Activated T-cell treated with anti-CD3 and anti-CD28 coated beads for 48 hours (primary cell): ENCODE measurements at regions not wholly inside any gene's neighbourhood (a gene's known extent, or its start where the extent isn't known, plus 50 kb on each side); places are given as distances from the start of the nearest gene placed in this dataset.

ENCODE experiments used
- DNase-seq: peaks from one replicate; pipeline ENCODE4 v3.0.0-alpha.2; 2020; ENCODE audit warnings: low read depth

DNA sequence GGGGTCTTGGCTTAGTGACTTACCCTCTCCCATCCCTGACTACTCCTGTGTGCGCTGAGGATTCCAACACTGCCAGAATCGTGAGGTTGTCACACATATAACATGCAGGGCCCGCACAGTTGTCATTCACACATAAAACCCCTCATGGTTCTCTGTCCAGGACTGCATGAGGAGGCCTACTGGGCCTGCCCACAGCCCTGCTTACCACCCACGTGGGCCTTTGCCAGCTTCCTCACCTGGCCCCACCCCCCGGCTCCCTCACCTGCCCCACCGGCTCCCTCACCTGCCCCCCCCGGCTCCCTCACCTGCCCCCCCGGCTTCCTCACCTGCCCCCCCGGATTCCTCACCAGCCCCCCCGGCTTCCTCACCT is 197.2 kb downstream of the TEX29 start:
- DNase-seq = no peak

DNA sequence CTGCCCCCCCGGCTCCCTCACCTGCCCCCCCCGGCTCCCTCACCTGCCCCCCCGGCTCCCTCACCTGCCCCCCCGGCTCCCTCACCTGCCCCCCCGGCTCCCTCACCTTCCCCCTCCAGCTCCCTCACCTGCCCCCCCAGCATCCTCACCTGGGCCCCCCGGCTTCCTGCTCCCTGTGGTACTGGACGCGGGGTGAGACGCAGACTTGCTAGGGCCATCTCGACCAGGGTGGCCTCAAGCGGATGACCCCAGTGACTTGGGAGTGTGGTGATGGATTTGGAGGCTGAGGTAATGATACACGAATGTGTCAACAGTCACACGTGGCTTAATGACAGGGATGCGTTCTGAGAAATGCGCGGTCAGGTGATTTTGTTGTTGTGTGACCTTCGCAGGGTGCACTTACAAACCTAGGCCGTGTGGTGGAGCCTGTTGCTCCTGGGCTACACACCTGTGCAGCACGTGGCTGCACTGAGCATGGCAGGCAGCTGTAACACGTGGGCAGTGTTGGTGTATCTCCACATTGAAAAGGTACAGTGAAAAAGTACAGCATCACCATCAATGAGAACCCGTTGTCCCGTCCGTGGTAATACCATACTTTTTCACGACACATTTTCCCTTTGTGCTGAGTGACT is 197.8 kb downstream of the TEX29 start:
- no peak for DNase-seq

DNA sequence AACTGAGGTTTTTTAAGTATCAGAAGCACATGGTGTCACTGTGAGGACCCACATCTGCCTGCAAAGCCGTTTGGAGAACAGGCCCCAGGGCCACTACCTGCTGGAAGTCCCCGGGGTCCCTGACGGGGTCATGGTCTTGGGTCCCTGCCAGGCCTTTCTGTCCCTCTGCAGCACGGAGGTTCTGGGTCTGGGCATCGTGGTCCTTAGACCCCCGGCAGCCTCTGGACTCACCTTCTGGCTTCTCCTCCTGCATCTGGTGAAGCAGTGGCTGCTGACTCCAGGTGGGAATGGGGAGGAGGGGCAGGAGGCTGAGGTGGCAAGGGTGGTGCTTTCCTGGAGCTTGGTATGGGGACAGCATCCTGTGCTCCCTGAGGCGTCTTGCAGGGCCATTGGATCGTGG is 198.6 kb downstream of the TEX29 start:
- no peak for DNase-seq

DNA sequence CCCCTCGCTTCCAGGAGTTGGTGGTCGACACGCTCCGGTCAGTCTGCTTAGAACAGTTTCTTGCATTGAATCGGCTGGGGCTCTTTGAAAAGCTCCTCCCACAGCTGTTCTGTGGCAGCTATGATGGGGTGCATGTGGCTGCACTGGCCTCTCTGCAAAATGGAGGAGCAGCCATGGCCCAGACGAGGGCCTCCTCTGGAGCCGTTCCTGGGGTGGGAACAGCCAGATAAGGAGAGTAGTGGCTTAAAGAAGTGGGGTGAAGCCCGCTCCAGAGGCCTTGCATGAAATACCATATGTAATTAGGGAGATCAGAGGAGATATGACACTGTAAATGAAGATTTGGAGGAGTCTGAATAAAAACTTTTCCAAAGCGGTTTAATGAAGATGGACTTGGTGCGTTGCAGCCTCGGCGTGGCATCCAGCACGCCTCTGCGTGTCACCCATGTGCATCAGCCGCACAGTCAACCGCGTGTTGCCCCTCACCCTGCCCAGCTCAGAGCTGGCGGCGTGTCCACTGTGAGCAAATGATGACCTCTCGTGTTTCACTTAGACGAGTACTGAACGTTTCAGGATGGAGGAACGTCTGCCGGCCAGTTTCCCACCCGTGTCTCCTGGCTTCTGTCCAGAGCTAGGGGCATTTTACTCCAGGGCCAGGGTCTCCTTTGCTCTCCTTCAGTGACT is 199.2 kb downstream of the TEX29 start:
- DNase-seq = no peak

DNA sequence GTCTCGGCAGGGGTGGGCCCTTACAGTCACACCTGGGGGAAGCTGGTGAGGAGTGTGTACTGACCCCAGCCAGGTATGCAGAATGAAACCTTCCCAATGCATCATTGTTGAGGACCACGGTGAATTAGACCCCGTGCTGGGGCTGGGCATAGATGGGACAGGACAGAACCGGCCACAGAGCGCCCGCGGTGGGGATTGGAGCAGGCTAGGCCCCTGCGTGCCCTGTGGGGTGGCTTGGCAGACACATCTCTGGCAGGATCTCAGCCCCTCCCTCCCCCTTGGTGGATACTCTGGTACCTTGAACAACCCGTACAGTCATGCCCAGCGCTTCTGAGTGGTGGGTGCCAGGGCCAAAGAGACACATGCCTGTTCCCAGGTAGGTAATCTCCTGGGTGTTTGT is 200.6 kb downstream of the TEX29 start:
- no peak for DNase-seq

DNA sequence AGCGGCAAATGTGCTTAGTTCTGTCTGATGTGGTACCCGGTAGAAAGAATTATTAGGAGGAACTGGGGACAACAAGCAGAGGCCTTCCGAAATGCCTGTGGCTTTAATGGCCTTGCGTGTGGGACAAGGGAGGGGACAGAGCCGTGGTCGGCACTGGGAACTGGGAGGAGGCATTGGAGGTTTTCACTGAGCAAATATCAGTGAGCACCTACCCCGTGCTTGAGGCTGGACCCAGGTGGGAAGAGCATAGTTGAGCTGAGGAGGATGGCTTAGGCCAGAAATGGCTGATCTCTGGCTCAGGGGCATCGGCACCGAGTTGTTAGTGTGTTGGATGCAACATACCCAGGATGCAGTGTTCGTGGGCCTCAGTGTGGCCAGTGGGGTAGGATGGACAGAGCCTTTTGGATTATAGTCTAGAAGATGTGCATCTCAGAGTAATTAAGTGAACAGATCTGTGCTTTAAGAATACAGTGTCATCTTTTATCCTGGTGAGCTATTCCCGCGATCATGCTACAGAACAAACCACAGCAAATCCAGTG is 201.3 kb downstream of the TEX29 start:
- DNase-seq = no peak

DNA sequence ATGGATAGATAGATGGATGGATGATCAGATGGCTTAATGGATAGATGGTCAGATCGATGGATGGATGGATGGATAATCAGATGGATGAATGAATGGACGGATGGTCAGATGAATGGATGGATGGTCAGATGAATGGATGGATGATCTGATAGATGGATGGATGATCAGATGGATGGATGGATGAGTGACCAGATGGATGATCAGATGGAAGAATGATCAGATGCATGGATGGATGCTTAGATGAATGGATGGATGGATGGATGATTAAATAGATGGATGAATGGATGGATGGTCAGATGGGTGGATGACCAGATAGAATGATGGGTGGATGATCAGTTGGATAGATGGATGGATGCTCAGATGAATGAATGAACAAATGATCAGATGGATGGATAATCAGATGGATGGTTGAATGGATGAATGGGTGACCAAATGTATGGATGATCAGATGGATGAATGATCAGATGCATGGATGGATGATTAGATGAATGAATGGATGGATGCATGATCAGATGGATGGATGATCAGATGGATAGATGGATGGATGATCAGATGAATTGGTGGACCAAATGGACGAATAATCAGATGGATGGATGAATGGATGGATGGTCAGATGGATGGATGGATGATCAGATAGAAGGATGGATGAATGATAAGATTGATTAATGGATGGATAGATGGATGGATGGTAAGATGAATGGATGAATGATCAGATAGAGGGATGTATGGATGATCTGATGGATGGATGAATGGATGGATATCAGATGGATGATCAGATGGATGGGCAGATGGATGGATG is 205.1 kb downstream of the TEX29 start:
- DNase-seq = no peak

DNA sequence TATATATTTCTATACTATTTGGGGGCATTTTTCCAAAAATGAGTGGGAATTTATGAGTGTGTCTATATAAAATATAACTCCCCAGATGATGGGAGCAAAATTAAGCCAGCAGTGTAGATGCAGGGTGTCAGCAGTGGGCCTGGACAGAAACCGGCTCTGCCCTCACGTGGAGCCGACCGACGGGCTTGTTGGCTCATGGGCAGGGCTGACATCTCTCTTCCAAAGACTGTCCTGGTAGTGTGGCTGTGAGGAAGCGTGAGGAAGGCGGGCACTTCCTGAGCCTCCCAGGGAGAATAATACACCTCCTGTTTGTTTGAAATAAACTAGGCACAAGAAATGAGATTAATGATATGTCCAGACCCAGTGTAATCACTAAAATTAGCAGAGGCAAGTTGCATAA is 206.5 kb downstream of the TEX29 start:
- DNase-seq = no peak

DNA sequence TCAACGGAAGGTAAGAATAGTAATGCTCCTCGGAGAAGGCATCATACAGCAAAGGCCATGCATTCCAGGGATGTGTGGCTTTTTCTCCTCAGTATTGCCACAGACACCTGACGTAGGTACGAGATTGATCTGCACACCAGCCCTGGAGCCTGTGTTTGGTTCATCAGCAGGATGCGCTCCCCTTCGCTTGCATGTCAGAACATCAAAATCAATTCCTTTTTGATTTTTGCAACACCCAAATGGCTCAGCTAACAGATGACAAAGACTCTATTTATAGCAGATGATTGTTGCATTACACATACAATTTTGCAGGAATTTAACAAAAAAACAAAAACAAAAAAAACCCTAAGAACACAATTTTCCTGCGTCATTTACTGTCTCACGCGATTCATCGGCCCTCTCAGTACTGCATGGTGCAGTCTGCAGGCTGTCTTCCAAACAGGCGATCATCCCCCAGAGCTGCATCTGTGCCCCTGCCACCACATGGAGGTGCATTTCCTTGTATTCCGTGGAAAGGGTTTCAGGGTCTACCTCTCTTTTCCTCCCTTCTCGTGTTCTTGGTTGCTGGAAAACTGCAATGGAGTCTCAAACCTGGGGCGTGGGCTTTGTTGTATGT is 207.3 kb downstream of the TEX29 start:
- no peak for DNase-seq

DNA sequence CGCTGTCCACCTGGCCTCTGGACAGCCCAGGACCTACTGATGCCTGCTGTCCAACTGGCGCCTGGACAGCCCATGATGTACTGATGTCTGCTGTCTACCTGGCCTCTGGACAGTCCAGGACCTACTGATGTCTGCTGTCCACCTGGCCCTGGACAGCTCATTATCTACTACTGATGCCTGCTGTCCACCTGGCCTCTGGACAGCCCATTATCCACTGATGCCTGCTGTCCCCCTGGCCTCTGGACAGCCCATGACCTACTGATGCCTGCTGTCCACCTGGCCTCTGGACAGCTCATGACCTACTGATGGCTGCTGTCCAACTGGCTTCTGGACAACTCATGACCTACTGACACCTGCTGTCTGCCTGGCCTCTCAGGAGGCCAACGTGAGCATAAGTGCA is 208.1 kb downstream of the TEX29 start:
- DNase-seq = no peak

DNA sequence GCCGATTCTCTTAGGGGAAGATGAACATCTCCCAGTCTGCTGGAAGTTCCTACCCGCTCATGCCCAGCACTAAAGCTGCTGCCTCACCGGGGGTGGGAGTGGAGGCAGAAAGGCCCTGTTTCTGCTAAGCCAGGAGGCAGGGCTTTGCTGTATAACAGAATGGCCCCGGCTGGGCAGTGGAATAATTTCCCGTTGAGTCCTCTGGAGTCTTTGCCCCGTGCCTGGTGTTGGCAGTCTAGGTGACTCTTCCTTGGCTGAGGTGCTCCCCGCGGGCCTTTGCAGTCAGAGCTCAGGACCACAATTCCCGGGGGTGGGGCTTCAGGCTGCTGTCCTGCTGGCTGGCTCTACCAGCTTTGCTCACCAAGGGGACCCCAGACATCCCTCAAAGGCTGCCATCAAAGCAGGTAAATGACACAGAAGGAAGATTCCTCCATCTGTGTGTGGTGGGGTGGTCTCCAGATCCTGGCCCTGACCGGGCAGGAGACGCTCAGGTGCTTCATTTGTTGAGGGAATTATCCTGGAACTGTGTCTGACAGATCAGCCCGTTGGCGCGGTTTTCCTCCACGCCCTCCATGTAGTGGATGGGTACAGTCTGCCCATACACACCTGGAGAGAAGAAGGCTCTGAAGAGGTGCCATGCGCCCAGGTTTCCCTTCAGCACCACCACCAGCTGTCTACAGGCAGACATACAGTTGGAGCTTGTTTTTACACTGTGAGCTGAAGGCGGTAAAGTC is 209.9 kb downstream of the TEX29 start:
- no peak for DNase-seq

DNA sequence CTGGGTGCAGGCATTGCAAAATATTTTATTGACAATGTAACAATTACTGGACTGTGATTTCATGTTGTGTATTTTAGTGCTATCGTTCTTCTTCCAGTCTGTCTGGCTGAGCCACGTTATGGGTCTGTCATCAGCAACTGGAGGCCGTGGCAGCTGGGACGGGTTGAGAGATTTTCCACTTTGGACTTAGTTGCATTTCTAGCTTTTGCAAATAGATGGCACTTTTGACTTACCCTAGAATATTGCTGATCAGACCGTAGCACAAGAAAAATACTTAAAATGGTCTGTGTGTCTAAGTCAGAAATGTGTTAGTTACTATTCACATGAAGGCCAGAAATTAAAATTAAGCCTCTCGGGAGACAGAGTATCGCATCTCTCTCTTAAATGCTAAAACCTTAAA is 211.1 kb downstream of the TEX29 start:
- DNase-seq = no peak

DNA sequence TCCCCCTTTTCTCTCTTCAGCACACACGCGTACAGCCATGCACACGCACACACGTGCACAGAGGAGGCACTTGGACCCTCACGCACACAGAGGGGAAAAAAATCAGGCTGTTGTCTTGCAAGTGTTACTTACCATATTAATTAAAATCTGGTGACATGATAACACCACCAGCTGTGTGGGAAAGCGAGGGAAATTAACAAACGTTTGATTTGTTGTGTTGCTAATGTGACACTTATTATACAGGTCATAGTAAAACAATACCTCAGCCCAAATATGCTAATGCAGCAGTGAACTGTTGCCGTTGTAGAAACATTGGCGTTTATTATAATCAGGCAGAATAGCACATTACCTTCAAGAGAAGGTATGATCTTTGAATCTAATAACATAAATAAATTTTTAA is 211.7 kb downstream of the TEX29 start:
- DNase-seq = no peak

DNA sequence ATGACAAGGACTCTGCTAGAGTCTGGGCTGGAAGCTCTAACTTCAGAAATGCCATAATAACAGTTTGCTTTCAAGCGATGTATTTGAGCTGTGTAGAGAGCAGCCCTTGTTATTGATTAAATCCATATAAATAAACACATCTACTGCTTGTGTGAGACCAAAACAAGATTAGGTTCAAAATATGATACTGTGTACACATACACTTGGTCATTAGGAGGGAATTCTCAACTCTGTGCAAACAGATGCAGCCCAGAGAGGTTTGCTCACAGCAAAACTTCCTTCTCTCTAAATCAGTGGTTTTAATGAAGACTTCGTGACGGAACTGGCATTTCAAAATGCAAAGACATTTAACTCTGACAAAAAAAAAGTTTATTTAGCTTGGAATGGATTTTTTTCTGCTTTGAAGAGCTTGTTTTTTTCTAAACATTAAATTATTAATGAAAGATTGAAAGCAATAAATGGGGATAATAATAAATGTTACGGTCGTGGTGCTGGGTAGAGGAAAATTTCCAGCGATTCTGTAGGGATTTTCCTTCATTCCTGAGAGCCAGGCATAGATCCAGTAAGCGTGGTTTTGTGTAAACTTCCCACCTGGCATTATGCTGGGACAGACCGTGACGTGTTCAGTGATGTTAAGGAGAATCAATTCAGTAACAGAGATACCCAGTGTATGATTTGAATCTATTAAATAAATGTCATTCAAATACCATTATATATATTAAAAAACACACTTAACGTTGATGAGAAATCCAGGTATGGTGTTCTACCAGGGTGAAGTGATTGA is 213.7 kb downstream of the TEX29 start:
- no peak for DNase-seq

DNA sequence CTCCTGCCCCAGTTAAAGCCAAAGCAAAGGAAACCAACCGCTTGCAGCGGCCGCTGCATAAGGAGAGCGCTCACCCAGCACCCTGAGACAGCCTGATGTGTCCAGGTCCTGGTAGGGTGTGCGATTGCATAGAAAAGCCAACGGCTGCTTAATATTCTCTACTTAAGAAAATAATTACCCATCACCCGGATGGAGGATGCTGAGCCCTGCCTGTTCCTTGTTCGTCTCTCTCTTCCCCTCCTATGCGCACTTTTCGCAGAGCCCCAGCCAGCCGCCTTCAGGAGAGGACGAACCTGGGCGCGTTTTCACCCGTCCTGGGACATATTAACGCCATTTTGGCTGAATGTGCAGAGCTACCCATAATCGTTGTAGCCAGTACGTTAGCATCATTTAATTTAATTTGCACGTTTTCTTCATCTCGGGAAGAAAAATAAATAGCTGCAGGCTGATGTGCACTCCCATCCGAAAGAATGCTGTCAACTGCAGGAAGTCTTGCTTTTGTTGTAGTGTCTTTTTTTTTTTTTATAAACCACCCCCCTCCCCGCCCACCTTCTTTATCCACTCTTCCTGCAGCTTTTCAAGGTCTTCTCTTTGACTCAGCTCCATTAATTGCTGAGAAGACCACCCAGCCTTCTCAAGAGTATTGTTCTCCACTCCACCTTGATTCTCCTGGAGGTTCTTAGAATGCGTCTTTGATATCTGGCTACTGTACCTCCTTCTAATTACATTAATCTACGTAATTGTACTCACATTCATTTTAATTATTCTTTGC is 214.5 kb downstream of the TEX29 start:
- no peak for DNase-seq

DNA sequence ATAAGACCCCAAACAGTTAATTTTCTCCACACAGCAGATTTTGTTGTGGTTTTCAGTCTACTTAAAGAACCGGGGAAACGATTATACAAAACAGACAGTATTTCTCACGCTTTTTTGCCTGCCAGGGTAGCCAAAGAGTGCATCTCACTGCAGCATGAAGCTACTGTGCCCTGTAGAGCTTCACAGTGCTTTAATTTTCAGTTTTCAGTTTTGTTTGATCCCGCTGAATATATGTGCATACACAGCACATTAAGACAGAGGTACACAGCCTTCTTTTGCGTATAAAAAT is 215.0 kb downstream of the TEX29 start:
- no peak for DNase-seq

DNA sequence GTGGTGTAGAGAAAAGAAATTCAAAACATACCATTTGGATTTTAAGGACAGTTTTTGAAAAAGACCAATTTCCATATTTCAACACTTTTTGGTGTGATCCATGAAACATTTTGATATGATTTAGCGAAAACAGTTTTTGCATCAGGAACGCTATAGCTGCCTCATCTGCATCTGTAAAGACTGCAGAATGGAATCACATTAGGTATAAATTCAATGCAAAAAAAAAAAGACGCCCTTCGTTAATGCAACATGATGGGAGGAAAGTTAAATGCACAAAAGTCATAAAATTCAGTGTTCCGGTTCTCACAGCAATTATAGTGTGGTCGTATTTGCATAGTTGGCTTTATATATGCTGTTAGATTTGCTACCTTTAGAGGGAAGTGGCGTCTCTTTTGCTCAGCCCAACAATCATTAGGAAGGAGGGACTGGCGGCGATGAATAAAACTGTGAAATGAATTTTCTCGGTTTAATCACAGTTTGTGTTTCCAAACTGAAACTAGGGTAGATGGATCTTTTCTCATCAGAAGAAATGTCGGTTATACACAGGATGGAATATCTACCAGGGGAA is 215.7 kb downstream of the TEX29 start:
- DNase-seq = no peak

DNA sequence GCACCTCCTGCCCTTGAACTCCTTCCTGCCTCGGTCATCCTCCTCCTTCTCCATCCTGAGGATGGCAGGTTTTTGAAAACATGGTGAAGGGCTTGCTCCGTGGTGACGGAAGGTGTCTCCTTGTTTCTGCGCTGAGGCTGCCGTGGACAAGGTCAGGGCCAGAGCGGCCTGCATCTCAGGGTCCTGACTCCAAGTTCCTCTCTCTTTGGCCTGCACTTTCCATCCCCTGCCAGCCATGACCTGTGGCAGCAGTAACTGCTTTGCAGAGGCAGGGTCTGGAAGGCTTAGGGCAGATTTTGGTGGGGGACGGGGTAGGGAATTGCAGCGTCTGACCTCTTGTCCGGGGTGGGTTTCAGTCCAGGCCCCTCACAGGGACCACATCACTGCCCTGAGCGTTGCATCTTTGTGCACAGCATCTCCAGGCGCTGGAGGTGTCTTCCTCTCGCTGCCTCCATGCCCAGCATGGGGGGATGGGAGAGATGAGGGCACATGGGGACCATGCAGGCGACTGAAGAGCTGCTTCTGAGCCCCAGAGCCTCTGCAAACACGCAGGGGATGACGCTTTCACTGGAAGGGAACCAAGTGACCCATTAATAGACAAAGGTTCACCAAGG is 216.8 kb downstream of the TEX29 start:
- DNase-seq = no peak

DNA sequence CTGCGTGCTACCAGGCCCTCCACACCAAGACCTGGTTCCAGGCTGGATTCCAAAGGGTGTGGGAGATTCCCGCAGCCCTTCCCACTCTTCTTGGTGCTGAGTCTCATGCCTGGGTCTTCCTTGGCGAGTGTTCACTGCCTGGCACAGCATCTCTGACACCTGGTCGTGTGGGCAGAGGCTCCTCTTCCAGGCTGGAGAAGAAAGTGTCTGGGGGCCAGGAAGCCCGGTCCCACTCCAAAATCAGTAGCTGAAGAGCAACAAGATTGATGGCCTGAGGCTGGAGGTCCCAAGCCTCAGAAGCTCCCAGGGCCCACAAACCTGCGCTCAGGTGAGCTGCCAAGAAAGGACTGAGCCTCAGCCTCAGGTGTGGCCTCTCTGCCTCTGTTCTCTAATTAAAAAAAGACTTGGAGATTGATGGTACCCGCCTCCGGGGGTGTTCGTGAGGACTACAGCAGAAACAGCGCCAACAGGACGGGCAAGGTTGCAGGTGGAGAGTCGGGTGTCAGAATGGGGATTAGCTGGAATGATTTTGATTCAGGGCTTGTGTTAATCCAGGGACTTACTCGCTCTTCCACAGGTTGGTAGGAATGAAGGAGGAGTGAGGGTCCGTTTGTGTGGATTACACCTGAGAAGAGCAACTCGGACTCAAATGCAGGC is 217.5 kb downstream of the TEX29 start:
- DNase-seq = no peak
